HG03378 (cell line): ENCODE measurements at regions not wholly inside any gene's neighbourhood (a gene's known extent, or its start where the extent isn't known, plus 50 kb on each side); places are given as distances from the start of the nearest gene placed in this dataset.
"Not testable (repeated sequence)": the region's sequence is repeated elsewhere in the genome, so short reads cannot be mapped to it uniquely, and the experiment has no call there.

Experiments
- ATAC-seq: cut with Tn5 transposase; IDR thresholded peaks from one replicate; pipeline ENCODE4 v1.9.1; 2021; ENCODE audit warnings: mild to moderate bottlenecking, moderate library complexity; ENCODE audit not compliant: unreplicated experiment

DNA sequence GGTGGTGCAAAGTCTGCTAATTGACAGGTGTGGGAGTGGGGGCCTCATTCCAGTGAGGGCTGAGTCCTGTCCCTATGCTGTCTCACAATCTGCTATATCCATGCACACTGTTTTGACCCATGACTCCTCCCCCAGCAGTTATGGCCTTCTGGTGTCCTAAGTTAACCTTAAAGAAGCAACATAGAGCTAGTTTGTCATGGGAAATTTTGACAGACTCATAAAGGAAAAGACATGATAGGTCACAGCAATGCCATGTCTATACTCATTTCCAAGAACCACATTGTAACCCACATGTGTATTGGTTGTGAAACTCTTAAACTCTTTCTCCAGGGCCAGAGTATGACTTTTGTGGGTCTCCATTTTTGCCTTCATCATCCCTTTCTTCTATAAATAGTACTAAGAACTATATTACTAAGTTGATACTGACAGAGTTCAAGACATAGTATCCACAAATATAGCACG, 78.2 kb upstream of the SLC1A4 start:
- ATAC-seq, result no peak

- no peak for ATAC-seq
These were observed 75.8 kb upstream of the SLC1A4 start for GRCh38 chr2:64913357-64913869.

GRCh38 chr2:64914247-64914646, 75.0 kb upstream of the SLC1A4 start:
- ATAC-seq, result no peak

- ATAC-seq, result peak; percentile 80
These were observed 74.3 kb upstream of the SLC1A4 start for GRCh38 chr2:64914735-64915509.

GRCh38 chr2:64915510-64915900, 73.7 kb upstream of the SLC1A4 start:
- peak; percentile 12 for ATAC-seq

GRCh38 chr2:64918220-64918886, 70.8 kb upstream of the SLC1A4 start:
- ATAC-seq, result no peak

- no peak for ATAC-seq
These were observed 69.9 kb upstream of the SLC1A4 start for GRCh38 chr2:64919261-64919660.

GRCh38 chr2:64922482-64923384, 66.5 kb upstream of the SLC1A4 start:
- no peak for ATAC-seq

- no peak for ATAC-seq
These were observed 65.9 kb upstream of the SLC1A4 start for GRCh38 chr2:64923385-64923710.

- no peak for ATAC-seq
These were observed 64.8 kb upstream of the SLC1A4 start for GRCh38 chr2:64924170-64924934.

DNA sequence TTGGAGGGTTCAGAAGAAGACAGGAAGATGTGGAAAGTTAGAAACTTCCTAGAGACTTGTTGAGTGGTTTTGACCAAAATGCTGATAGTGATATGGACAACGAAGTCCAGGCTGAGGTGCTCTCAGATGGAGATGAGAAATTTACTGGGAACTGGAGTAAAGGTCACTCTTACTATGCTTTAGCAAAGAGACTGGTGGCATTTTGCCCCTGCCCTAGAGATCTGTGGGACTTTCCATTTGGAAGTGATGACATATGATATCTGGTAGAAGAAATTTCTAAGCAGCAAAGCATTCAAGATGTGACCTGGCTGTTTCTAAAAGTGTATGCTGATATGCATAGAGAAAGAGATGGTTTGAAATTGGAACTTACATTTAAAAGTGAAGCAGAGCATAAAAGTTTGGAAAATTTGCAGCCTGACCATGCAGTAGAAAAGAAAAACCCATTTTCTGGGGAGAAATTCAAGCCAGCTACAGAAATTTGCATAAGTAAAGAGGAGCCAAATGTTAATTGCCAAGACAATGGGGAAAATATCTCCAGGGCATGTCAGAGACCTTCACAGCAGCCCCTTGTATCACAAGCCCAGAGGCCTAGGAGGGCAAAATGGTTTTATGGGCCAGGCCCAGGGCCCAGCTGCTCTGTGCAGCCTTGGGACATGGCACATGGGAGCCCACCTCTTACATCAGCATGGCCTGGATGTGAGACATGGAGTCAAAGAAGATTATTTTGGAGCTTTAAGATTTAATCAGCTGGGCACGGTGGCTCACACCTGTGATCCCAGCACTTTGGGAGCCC, 63.1 kb upstream of the SLC1A4 start:
- not testable (repeated sequence) for ATAC-seq

GRCh38 chr2:64928813-64929212, 60.4 kb upstream of the SLC1A4 start:
- no peak for ATAC-seq

DNA sequence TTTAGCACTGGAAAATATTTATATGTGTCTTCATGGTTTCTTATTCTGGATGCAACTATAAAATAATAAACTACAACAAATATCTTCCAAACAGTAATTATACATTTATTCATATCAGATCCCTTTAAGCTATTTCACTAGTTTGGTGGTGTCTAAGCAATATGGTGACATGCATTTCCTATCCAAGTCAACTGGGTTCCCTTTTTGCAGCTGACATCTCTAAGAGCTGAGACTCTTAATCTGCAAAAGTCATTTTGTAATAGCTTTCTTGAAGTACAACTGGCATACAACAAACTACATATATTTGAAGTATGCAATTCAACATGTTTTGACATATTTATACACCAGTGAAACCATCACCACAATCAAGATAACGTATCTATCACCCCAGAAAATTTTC, 59.9 kb upstream of the SLC1A4 start:
- ATAC-seq, result no peak

DNA sequence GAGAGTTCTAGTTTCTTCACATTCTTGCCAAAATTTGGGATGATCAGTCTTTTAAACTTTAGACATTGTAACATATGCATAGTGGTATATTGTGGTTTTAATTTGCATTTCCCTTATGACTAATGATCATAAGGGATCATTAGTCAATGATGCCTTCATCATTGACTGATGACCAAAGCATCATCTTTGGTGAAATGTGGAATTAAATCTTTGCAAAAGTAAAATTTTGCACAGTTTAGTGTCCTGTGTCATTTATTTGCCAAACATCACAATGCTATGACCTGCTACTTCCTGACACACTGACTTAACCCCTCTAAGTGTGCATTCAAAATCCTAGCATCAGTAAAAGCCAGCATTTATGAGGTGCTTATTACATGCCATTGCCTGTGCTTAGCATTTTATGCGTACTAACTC, 58.9 kb upstream of the SLC1A4 start:
- no peak for ATAC-seq

DNA sequence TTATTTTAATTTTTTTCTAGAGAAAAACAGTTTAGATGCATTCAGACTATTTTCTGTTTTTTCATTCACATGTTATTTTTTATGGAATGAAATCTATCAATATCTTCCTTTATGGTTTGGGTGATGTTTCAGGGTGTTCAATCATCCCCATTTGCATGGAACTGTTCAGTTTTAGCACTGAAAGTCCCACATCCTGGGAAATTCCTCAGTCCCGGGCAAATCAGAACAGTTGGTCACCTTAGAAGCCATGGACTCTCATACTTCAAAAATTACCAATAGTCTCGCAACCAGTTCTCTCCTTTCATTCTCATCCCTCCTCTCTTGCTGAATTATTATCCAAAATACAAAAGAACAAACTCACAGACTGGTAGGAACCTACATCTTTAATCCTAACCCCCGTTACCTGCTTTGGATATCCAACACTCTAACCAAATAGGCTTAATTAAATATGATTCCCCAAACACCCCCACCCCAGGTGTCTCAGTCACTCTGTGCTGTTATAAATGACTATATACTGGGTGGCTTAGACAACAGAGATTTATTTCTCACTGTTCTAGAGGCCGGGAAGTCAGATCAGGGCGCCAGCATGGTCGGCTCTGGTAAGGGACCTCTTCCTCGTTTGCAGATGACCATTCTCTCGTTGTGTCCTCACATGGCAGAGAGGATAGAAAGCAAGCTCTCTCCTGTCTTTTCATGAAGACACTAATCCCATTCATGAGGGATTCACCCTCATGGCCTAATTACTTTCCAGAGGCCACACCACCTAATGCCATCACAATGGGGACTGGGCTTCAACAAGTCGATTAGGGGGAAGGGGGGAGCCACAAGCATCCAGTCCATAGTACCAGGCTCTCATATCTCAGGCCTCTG, 57.7 kb upstream of the SLC1A4 start:
- no peak for ATAC-seq

- no peak for ATAC-seq
These were observed 57.2 kb upstream of the SLC1A4 start for GRCh38 chr2:64932116-64932370.

DNA sequence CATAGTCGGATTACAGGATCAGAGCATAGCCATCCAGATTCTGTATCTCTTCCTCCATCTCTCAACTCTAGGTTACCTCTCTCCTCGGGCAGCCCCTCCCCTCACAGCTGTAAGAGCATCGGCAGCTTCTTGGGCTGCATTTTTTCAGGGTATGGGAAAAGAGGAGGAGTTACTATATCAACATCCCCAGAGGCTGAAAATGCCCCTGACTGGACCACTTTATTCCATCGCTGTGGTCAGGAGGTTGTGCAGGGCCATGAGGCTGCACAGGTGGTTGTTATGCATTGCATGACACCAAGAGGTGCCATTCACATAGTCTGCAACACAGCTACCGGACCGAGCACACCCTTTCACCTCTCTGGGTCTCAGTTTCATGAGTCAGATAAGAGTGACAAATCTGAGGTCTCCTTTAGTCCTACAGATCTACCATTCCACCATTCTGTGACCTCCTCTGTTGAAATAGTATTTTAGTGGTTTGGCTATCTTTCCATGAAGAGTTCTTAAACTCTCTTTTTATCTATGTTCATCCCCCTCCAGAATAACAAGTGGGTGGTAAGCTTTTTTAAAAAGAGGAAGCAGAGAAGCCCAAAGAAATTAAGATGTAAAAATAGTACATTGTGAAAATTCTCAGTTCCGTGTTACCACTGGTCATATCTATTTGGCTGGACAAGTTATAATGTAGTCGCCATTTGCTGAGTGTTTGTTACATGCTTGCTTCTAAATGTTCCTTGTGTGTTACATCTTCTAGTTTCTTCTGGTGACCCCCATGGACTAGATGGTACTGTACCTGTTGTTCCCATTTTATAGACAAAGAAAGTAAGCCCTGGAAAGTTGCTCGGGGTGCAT, 56.6 kb upstream of the SLC1A4 start:
- peak; percentile 84 for ATAC-seq

DNA sequence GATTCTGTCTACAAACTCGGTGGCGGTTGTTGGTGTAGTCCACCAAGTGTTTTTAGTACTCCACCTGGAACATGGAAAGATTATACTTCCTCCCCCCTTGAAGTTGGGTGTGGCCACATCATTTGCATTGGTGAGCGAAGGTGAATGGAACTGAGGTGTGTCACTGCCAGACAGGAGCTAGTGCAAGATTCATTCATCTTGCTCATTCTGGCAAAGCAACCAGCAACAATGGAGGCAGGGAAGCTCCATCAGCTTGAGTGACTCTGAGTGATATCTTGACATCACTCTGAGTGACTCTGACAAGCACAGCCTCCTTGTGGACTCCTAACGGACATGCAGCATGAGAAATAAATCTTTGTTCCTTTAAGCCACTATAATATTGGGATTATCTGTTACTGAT, 54.7 kb upstream of the SLC1A4 start:
- no peak for ATAC-seq
